GM12892 (cell line): ENCODE measurements at regions not wholly inside any gene's neighbourhood (a gene's known extent, or its start where the extent isn't known, plus 50 kb on each side); places are given as distances from the start of the nearest gene placed in this dataset.

Source experiments
- POLR2AphosphoS5 ChIP-seq: IDR thresholded peaks from 2 replicates; pipeline ENCODE4 v1.6.1; 2011; ENCODE audit warnings: low read depth, low read length, control low read depth
- TAF1 ChIP-seq: IDR thresholded peaks from 2 replicates; pipeline ENCODE4 v1.6.1; 2011; ENCODE audit warnings: low read depth, mild to moderate bottlenecking, control low read depth, low read length, borderline replicate concordance

- TF ChIP-seq POLR2AphosphoS5 (no peak), TAF1 (no peak)
These were observed 83.0 kb upstream of the CITED2 start for GRCh38 chr6:139457476-139457875.
